SIG-M5 treated with dmso at 0.1 percent for 504 hours (cell line): ENCODE measurements at regions not wholly inside any gene's neighbourhood (a gene's known extent, or its start where the extent isn't known, plus 50 kb on each side); places are given as distances from the start of the nearest gene placed in this dataset.
"Not testable (repeated sequence)": the region's sequence is repeated elsewhere in the genome, so short reads cannot be mapped to it uniquely, and the experiment has no call there.

Source experiments
- DNase-seq: peaks from one replicate; lab custom pipeline; 2025; ENCODE audit not compliant: unreplicated experiment; lab: John Stamatoyannopoulos, UW

DNA sequence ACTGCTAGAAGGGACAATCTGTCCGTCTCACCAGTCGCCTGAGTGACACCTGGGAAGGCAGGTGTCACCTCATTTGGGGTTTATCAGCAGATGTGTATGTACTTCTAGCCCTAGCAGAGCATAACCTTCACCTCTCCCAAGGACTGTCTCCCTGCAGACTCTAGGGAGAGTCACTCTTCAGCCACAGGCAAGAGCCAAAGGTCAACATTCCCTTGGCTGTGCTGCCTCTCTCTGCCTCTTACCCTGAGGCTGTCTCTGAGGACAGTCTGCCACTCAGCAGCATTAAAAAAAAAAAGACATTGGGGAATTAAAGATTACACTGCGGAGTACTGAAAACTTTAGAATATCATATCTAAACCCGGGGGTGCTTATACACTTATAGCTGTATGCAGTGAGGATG, 377.7 kb upstream of the FZD8 start:
- DNase-seq, result no peak

DNA sequence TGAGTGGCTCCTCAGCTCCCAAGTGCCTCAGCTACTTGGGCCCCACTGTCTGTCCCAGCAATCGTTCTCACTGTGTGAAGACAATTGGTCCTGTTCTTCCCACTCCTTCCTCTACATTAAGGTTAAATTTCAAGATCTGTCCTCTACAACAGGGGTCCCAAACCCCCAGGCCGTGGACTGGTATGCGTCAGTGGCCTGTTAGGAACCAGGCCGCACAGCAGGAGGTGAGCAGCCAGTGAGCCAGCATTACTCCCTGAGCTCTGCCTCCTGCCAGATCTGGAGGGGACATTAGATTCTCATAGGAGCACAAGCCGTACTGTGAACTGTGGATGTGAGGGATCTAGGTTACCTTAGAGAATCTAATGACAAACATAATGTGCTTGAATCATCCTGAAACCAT, 376.9 kb upstream of the FZD8 start:
- DNase-seq, result no peak

DNA sequence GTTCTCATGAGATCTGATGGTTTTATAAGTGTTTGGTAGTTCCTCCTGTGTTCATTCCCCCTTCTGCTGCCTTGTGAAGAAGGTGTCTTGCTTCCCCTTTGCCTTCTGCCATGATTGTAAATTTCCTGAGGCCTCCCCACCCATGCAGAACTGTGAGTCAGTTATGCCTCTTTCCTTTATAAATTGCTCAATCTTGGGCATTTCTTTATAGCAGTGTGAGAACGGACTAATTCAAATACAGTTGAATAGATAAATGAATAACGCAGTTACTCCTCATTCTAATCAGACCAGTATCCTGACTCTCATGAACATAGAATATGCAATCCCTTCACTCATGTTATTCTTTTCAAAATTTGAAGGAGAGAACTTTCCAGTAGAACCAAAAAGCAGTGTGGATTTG, 375.0 kb upstream of the FZD8 start:
- DNase-seq, result no peak

DNA sequence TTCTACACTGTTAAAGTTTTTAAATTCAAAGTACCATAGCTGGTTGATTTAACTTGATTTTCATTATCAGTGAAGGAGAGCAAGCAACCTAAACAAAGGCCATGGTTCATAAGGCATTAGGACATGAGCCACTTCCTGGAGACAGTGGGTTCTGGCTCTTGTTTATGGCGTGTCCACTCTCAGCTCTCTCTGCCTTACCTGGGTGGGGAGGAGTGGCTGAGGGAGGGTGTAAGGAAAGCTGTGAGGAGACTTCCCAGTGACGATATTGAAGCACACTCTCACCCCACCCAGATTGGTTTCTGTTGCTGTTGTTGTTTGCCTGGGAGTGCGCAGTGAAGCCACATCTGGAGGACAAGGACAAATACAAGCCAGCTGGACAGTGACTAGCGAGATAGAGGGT, 365.3 kb upstream of the FZD8 start:
- DNase-seq, result no peak

DNA sequence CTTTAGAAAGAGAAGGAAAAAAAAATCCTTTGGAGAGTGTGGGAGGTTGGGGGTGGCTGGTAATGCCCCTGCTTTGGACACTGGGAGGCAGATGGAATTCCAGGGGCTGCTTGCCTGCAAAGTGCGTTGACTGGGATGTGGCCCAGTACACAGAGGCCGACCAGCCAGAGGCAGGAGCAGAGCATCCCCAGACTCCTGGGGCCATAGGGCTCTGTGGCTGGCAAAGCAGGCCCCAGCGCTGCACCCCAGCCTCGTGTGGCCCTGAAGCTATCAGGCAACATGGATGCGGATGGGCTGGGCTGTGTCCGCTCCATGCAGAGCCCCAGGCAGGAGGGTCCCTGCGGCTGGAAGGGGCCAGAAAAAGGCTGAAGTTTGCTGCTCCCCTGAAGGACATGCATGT, 361.6 kb upstream of the FZD8 start:
- DNase-seq, result no peak

DNA sequence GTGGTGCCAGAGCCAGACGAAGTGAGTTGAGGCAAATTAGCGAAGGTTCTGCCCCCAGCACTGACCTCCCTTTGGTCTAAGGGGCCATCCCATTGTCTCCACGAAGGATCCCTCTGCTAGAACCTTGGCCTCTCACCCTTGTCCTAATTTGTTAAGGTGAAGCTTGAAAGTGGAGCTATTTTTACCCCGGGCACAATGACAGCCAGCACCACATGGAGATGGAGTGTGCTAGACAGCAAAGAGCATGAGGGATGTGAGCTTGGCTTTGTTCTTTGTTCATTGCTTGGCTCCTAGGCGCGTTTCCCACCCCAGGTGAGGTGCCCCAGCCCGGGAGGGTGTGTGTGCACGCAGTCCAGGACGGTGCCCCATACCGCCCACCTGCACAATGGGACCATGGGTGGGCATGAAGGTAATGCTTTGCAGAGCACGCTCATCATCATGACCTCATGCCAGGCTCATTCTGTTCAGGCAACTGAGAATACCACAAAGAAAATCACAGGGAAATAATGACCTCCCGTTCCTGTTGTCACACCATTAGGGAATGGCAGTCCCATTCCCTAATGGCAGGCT, 361.0 kb upstream of the FZD8 start:
- no peak for DNase-seq

DNA sequence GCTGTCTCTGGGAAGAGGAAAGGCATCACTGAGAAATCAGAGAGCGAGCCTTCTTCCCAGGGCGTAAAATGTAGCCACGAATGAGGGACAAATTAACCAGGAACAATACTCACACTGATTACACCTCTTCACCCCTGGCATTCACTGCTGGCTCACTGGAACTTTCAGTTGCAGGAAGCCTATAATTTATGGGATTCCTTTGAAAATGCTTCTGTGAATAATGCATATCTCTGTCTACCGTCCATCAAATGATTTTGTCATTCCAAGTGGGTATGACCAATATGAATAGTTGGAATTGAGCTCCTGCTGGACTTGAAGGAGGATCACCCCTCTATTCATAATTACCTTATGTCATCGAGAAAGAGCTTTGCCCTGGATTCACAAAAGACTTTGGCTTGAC, 360.3 kb upstream of the FZD8 start:
- no peak for DNase-seq

DNA sequence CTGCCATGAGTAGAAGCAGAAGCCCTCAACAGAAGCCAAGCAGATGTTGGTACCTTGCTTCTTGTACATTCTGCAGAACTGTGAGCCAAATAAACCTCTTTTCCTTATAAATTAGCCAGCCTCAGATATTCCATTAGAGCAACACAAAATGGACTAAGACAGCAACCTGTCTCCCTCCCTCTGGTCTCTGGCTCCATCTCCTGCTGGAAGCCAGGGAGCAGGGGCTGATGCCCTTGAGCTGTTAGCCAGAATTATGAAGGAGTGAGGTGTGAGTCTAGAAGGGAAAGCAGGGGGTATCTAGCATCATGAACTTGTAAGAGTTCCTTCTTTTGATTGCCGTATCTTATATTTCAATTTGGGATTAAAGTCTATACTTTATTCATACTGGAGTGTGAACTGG, 358.7 kb upstream of the FZD8 start:
- DNase-seq, result not testable (repeated sequence)

DNA sequence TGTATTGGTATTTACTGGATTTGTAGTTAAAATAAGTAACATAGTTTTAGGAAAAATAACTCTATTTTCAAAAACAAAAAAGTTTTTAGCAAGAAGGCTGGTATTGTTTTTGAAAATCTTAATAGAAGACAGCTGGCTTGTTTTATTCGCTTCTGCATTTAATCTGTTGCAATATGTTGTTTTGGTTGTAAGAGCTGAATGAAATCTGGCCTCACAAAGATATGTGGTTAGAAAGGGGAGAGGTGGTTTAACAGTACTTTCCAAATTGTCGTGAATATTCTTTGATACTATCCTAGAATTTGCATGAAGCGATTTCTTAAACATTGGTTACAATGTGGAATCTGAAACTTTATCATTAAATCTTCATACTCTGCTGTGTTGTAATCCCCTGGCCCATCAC, 355.9 kb upstream of the FZD8 start:
- DNase-seq, result no peak

DNA sequence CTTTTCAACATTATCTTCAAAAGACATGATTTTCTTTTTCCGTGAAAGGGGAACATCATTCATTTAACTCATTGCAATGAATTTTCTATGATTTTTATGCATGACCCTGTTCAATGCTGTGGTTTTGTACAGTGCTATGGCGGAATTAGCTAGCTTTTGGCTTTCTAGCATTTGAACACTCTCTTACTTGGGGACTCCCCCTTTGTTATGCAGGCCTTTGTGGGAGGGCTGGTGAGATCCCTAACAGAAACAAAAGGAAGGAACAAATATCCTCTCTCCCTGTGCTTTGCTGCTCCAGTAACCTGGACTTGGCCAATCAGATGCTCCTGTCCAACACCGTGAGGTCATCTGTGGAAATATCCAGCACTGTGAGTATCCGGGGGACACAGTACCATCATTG, 353.4 kb upstream of the FZD8 start:
- DNase-seq, result no peak

DNA sequence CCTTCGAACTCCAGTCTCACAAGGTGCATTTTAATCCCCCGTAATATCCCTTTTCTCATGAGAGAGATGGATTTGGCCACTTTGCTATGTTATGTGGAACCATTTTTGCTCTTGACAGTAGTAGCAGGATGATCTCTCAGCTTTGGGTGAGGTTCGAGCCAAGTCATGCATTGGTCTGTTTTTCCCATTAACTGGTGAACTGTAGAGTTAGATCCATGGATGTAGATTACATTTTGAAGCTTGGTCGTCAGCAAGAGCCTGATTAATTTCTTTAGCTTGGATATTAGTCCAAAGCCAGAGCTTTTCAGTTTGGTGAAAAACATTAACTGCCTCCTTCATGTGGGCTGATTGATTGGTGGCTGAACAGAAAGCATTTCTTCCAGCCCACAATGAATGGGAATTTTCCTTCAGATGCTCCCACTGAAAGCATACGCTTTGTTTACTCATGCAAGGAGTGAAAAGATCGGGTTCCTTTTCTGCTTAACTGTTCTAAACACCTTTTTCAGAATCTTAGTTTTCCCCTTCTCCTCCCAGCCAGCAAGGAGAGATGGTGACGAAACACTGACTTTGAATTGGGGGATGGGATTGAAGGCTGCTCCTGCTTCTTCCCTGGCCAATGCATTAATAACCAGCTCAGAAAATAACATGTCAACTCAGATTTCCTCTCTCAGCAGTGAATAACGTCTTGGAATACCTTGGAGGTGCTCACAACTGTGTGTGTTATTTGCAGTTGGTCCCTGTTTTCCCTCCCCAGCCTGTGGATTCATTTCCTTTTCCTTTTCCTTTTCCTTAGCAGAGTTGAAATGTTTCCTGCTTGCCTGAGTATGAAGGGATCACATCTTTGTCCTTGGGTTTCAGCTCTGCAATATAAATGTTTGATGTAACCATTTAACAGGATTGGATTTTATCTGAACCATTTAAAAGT, 351.8 kb upstream of the FZD8 start:
- no peak for DNase-seq

DNA sequence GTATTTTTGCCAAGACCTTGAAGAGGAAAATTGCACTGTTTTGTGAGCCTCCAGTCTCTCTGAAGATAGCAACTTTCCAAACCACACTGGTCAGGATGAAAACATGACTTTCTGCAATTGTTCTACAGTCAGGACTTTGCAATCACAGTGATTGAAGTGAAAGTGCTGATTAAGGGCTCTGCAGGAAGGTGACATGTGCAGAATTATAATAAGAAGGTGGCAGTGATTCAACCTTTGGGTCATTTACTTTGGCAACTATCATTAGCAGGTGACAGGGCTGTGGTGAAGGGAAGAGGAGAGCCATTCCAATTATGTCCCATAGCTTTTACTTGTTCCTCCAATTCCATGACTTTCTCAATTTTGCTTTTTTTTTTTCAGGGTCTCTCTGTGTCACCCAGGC, 350.0 kb upstream of the FZD8 start:
- DNase-seq, result no peak

DNA sequence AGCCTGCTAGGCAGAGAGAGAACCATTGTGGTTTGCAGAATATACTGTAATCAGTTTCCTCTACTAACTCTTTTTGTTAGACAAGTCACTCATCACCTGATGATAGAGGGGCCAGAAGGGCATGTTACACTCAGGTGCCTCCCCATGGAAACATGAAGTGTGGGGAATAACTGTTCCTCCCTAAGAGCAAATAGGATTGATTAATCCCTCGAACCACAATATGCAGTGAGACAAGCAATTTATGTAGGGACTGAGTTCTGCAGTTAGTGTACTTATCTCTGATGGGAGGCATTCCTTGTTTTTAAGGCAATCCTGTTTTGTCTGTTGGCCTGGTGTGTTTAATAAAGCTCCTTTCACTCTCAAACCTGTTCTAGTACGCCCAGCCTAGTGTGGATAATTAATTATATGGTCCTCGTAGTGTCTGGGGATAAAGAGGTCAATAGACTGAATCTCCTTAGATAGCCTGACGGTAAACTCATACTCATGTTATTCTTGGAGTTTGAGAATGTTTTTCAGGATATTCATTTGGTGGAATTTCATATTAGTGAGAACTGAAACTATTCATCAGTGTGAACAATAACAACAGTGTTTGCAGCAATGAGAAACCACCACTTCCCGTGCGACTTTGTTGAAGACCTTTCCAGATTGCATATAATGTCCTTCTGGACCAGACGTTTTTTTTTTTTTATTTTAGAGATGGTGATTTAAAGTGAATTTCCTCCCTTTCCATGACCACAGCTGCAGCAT, 344.8 kb upstream of the FZD8 start:
- no peak for DNase-seq

DNA sequence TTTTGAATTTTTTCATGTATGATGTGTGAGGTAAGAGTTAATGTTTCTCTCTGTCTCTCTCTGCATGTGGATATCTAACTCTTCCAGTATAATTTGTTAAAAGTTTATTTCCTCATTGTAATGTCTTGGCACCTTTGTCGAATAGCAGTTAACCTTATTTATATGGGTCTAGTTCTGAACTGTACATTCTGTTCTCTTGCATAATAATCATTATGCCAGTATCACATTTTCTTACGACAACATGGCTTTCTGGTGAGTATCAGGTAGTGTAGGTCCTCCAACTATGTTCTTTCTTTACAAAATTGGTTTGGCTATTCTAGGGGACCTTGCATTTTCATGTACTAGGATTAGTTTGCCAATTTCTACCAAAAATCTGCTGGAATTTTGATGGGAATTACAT, 337.0 kb upstream of the FZD8 start:
- DNase-seq, result no peak

DNA sequence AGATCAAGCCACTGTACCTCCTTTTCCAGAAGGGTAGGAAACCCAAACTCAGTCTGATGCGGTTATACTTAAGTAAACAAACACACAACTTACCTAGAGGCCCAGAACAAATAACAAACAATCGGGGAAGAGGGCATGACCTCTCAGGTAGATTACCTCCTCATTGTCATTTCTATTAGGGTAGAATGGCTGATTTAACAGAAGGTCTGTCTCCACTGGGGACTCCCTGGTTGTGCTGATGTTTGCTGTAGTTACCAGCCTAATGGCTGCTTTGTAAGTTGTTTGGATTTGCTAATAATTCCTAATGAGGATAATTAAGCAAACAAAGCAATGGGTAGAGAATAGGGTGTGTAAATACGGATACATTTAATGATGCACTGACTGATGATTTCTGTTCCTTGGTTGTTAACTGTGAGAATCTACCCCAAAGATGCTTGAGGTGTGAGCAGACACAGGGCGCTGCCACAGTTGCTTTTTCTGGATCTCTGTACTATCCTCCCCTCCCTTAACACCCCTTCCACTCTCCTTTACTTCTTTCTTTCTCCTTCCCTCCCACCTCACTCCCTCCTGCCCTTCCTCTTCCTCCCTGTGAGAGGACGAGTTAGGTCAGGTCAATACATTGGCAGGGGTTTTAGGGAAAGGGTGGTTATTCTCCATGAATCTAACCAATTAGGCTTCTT, 332.0 kb upstream of the FZD8 start:
- DNase-seq, result not testable (repeated sequence)

DNA sequence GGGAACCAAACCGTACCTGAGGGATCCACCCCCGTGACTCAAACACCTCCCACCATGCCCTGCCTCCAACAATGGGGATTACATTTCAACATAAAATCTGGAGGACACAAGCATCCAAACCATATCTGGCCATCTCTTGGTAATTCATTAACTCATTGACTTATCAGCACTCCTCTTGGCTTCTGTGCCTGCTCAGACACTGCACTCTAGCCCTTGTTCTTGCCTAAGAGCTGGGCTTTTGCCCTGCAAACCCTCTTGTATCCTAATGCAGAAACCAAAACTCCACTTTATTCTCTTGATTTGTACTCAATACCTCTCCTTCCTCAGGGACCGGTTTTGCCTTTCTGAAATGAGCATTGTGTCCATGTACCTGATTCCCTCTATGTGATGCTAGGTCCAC, 330.2 kb upstream of the FZD8 start:
- DNase-seq, result no peak

DNA sequence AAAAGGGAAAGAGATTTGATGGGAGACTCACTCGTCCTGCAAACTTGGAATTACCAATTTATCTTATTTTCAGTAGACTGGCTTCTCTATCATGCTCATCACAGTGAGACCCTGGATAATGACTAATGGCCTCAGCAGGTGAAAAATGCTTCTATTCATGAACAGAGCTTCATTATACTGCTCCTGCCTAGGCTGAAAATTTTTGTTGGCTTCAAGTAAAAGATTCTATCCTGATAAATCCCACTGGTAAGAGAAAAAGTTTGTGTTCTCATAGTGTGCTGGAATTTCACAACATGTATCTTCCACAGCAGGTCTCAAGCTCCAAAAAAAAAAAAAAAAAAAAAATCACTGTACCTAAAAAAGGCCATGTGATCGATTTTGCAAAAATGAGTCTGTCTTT, 329.3 kb upstream of the FZD8 start:
- no peak for DNase-seq

DNA sequence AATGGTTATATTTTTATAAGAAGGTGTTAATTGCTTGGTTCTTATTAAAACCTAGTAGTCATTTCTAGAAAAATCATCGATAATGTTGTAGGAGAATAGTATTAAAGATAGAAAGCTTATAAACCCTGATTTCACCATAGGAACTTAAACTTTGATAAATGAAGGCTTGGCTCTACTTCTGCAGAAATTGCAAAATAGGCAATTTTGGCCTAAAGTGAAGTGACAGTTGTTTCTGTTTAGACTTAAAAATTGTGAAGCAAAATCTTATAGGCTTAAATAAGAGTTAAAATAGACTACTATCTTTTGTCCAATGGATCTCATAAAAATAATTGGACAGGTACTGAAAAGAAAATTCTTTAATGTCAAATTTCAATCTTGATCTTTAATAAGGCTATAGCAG, 321.6 kb upstream of the FZD8 start:
- no peak for DNase-seq

DNA sequence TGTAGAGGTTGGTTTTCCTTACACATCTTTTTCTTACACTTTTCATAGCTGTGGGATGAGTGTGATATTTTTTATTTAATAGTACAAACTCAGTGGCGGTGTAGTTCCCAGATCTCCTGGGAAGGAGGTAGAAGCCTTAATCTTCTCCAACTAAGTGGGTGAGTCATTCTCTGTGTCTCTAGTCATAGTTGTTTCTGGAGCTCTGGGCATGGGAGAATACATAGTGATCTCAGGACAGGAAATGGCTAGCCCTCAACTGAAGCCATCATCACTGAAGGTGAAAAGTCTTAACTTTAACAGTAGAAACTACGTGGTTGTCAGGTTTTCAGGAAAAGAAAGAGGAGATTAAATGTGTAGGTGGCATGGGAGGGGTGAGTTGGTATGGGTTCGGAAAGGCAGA, 319.4 kb upstream of the FZD8 start:
- no peak for DNase-seq

DNA sequence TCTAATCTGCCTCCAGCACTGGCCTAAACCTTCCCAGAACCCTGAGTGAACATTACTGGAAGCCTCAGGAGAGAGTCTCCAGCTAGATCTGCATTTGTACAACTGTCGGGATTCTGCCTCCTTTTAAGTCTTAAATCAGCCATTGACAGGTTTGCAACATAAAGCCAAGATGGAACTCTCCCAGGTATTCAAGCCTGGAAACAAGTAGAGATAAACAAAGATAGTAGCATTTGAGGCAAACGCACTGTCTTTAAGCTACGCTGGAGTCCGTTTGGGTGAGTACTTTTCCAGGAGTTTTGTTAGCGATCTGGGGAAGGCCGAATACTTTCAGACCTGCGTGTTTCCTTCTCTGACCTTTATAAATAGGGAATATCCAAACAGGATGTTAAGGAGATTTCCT, 317.2 kb upstream of the FZD8 start:
- DNase-seq, result no peak

DNA sequence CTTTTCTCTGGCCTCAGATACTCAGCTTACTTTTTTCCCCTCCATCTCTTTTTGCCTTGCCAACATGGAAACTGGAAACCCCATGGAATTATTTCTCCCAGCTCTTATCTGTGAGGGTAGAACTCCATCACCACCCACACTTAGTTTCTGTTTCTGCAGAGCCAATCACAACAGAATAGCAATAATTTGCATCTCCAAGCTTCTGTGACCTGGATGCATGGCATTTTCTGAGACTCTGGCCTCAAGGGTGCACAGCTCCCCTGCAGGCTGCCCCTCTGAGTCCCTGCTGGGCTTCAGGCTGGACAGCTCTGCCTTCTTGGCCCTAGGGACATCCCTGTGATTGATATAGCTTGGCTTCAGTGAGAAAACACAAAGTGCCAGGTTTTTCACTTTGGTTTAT, 316.5 kb upstream of the FZD8 start:
- not testable (repeated sequence) for DNase-seq

DNA sequence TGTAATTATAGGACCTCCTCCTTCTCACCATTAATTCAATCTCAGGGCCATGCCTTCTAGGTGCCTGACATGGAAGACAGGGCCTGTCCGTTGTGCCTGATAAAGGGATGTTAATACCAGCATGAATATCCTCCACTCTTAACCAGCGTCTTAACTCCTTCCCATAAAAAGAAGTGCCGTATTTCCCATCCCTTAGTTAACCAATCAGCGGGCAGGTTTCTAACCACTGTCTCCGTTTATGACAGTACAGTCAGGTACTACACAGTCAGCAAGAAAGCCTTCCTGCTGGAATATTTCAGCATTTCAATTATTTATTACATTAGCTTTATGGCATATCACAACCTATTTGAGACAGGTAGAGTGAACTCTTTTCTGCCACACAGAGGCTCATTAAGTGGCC, 308.6 kb upstream of the FZD8 start:
- no peak for DNase-seq
